BE2C (cell line): ENCODE measurements at regions not wholly inside any gene's neighbourhood (a gene's known extent, or its start where the extent isn't known, plus 50 kb on each side); places are given as distances from the start of the nearest gene placed in this dataset.
"Not testable (repeated sequence)": the region's sequence is repeated elsewhere in the genome, so short reads cannot be mapped to it uniquely, and the experiment has no call there.

ENCODE experiments used
- DNase-seq: peaks from one replicate; pipeline ENCODE4 v3.0.0-alpha.2; 2020
- H3K27me3 ChIP-seq: fragments of 250-450 bp; sonication (Bioruptor Pico); 2 replicates; pipeline ENCODE4 v1.5.1; 2020; ENCODE audit warnings: mild to moderate bottlenecking
- H3K36me3 ChIP-seq: fragments of 250-450 bp; sonication (Bioruptor Pico); 2 replicates; pipeline ENCODE4 v1.5.1; 2020; ENCODE audit warnings: mild to moderate bottlenecking
- H3K4me1 ChIP-seq: fragments of 250-450 bp; sonication (Bioruptor Pico); 2 replicates; pipeline ENCODE4 v1.5.1; 2020
- H3K4me3 ChIP-seq: 2 replicates; pipeline ENCODE4 v1.5.1; 2011; ENCODE audit warnings: low read depth, low read length
- H3K9me3 ChIP-seq: fragments of 250-450 bp; sonication (Bioruptor Pico); 2 replicates; pipeline ENCODE4 v1.5.1; 2020
- CTCF ChIP-seq: IDR thresholded peaks from 2 replicates; pipeline ENCODE4 v1.5.1; 2012; ENCODE audit warnings: mild to moderate bottlenecking, low read depth, low read length

DNA sequence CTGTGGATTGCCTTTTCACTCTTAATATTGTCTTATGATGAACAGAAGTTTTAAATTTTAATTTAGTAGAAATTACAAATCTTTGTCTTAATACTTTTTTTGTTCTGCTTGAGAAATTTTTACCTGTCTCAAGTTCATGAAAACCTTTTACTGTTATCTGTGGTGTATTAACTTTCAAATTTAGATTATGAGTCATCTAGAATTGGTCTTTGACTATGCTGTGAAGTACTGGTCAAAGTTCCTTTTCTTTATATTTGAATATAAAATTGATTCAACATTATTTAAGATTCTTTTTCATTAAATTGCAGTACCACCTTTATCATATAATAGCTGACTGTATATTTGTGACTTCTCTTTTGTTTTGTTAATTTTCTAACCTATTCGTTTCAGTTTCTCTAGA is 1385.5 kb upstream of the ZEB2 start:
- Histone ChIP-seq H3K27me3 (no peaks in the 10 kb centered on the region), H3K4me1 (no peaks in the 10 kb centered on the region), H3K36me3 (no peaks in the 10 kb centered on the region), H3K4me3 (no peak overlapping the region), H3K9me3 (no peaks in the 10 kb centered on the region)
- TF ChIP-seq CTCF, result no peak
- DNase-seq, result no peak

- no peak for TF ChIP-seq CTCF
- Histone ChIP-seq H3K4me3 (no peak overlapping the region), H3K4me1 (no peaks in the 10 kb centered on the region), H3K27me3 (no peaks in the 10 kb centered on the region), H3K36me3 (no peaks in the 10 kb centered on the region), H3K9me3 (no peaks in the 10 kb centered on the region)
- DNase-seq, result no peak
These were observed 1377.2 kb upstream of the ZEB2 start for GRCh38 chr2:145897151-145897550.

DNA sequence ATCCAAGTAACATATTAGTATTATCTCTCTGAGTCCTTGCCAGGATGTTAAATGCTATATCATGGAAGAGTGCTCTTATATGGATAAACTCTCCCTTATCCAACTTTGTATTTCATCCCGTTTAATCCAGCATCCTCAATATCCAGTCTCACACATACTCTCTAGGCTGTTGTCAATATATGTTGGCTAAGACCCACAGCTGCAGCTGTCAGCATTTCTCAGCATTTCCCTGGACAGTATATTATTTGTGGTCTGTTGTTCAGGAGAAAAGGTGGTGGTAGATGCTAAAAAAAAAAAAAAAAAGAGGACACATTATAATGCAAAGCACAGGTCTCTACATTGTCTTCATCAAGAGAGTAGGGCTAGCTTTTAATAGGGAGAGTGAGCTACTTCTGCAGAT is 1368.0 kb upstream of the ZEB2 start:
- H3K27me3 ChIP-seq, result no peaks in the 10 kb centered on the region
- H3K9me3 ChIP-seq, result no peaks in the 10 kb centered on the region
- no peak for TF ChIP-seq CTCF
- no peak for DNase-seq
- no peaks in the 10 kb centered on the region for H3K4me1 ChIP-seq
- H3K36me3 ChIP-seq, result no peaks in the 10 kb centered on the region
- no peak overlapping the region for H3K4me3 ChIP-seq

DNA sequence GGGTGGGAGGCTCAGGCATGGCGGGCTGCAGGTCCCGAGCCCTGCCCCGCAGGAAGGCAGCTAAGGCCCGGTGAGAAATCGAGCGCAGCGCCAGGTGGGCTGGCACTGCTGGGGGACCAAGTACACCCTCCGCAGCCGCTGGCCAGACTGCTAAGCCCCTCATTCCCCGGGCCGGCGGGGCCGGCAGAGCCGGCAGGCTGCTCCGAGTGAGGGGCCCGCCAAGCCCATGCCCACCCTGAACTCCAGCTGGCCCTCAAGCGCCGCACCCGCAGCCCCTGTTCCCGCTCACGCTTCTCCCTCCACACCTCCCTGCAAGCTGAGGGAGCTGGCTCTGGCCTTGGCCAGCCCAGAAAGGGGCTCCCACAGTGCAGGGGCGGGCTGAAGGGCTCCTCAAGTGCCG is 1361.1 kb upstream of the ZEB2 start:
- H3K27me3 ChIP-seq, H3K9me3 ChIP-seq, H3K4me3 ChIP-seq, DNase-seq, H3K36me3 ChIP-seq, H3K4me1 ChIP-seq: not testable (repeated sequence)

DNA sequence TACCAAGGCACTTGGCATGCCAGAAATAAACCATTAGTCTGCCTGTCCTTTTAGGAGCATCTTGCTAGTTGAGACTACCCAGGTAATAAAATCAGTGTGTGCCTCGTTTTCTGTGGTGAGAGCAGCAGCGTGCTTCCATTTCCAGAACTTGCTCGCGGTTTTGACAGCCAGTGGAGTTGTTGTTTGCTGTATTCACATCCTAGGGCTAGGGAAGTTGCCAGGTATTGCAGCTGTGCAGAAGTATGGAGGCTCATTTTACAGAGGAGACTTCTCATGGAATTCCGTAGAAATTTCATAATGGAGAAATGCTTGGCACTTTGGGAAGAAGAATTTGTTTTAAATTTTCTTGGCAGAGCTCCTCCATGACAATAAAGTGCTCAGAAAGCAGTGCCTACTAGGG is 1355.1 kb upstream of the ZEB2 start:
- no peak for TF ChIP-seq CTCF
- DNase-seq, result no peak
- no peaks in the 10 kb centered on the region for H3K4me1 ChIP-seq
- H3K9me3 ChIP-seq, result no peaks in the 10 kb centered on the region
- no peak overlapping the region for H3K4me3 ChIP-seq
- no peaks in the 10 kb centered on the region for H3K36me3 ChIP-seq
- H3K27me3 ChIP-seq, result no peaks in the 10 kb centered on the region

DNA sequence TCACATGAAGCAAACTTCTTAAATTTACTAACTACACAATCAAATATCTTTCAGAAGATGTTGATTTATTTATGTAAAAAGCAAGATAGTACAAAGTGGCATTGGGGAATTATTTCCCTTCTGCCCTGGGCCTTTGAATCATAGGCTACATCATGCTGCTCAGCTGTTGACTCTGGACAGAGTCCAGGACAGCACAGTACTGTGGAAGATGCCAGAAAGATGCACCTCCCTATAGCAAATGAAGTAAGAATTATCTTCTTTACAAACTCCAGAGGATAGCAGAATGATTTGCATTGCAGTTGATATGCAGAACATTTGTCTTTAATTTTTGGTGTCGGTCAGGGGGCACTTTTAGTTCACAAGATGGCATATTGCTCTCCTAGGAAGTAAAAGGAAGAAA is 1354.5 kb upstream of the ZEB2 start:
- no peak for TF ChIP-seq CTCF
- no peak for DNase-seq
- Histone ChIP-seq H3K27me3 (no peaks in the 10 kb centered on the region), H3K4me3 (no peak overlapping the region), H3K4me1 (no peaks in the 10 kb centered on the region), H3K36me3 (no peaks in the 10 kb centered on the region), H3K9me3 (no peaks in the 10 kb centered on the region)

DNA sequence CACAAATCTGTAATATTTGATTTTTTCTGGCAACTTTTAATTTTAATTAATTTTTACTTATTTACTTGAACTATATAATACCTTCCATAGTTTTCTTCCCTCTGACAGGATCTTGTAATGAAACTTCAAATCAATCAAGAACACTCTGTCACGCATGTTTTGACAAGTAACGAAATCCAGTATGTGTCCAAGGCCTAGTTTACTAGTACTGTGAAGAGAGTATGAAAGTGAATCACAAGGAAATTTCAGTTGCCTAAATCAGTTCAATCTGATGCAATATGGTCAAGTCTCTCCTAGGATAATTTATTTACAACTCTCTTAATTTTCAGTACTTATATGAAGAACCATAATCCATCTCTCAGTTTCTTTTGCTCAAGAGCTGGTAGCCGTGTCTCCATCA is 1344.6 kb upstream of the ZEB2 start:
- Histone ChIP-seq H3K36me3 (no peaks in the 10 kb centered on the region), H3K27me3 (no peaks in the 10 kb centered on the region), H3K9me3 (no peaks in the 10 kb centered on the region), H3K4me3 (no peak overlapping the region), H3K4me1 (no peaks in the 10 kb centered on the region)
- no peak for TF ChIP-seq CTCF
- no peak for DNase-seq
